ENCODE measurements at regions not wholly inside any gene's neighbourhood (a gene's known extent, or its start where the extent isn't known, plus 50 kb on each side); places are given as distances from the start of the nearest gene placed in this dataset.

GRCh38 chr5:82702046-82702445 is 375.1 kb downstream of the TMEM167A start:
- Mint-ChIP-seq H3K9me3 (peaks cover 0 to 4% (median 0%) of the 10 kb centered on the region in 7 donors), H3K4me3 (no peak overlapping the region), H3K27me3 (no peaks in the 10 kb centered on the region), H3K4me1 (no peaks in the 10 kb centered on the region), H3K27ac (no peak overlapping the region), H3K36me3 (no peaks in the 10 kb centered on the region)
- no peaks in the 10 kb centered on the region for H3K36me3 ChIP-seq (ENCODE audit: control insufficient read depth, insufficient read depth, low read length)
- no peaks in the 10 kb centered on the region for H3K4me1 ChIP-seq (ENCODE audit: control insufficient read depth, insufficient read depth, low read length, poor library complexity, severe bottlenecking)
- H3K9me3 ChIP-seq (ENCODE audit: control insufficient read depth in 2 of 2, low read length in 2 of 2) = no peaks in the 10 kb centered on the region
- H3K27ac ChIP-seq (ENCODE audit: insufficient read depth, low read length, poor library complexity, severe bottlenecking) = no peak overlapping the region
- no peaks in the 10 kb centered on the region for H3K27me3 ChIP-seq (ENCODE audit: control insufficient read depth, insufficient read depth, low read length)
- ATAC-seq (ENCODE audit: low read depth in 2 of 2) (no peak), DNase-seq (no peak)
- no peak overlapping the region for H3K4me3 ChIP-seq (ENCODE audit: low read depth, low read length)

GRCh38 chr5:82699737-82700136 is 377.5 kb downstream of the TMEM167A start:
- Histone ChIP-seq H3K27me3 (ENCODE audit: control insufficient read depth, insufficient read depth, low read length) (no peaks in the 10 kb centered on the region), H3K9me3 (ENCODE audit: control insufficient read depth in 2 of 2, low read length in 2 of 2) (no peaks in the 10 kb centered on the region), H3K36me3 (ENCODE audit: control insufficient read depth, insufficient read depth, low read length) (no peaks in the 10 kb centered on the region), H3K4me3 (ENCODE audit: low read depth, low read length) (no peak overlapping the region), H3K4me1 (ENCODE audit: control insufficient read depth, insufficient read depth, low read length, poor library complexity, severe bottlenecking) (no peaks in the 10 kb centered on the region), H3K27ac (ENCODE audit: insufficient read depth, low read length, poor library complexity, severe bottlenecking) (no peak overlapping the region)
- no peaks in the 10 kb centered on the region for H3K4me1 Mint-ChIP-seq
- H3K27me3 Mint-ChIP-seq = no peaks in the 10 kb centered on the region
- H3K4me3 Mint-ChIP-seq = no peak overlapping the region
- H3K9me3 Mint-ChIP-seq = peaks cover 0 to 2% (median 0%) of the 10 kb centered on the region in 7 donors
- no peak for DNase-seq
- no peak overlapping the region for H3K27ac Mint-ChIP-seq
- H3K36me3 Mint-ChIP-seq = no peaks in the 10 kb centered on the region
- no peak for ATAC-seq (ENCODE audit: low read depth in 2 of 2)

GRCh38 chr5:82698026-82698425 is 379.2 kb downstream of the TMEM167A start:
- Mint-ChIP-seq H3K4me3 (no peak overlapping the region), H3K27me3 (no peaks in the 10 kb centered on the region), H3K36me3 (no peaks in the 10 kb centered on the region)

DNA sequence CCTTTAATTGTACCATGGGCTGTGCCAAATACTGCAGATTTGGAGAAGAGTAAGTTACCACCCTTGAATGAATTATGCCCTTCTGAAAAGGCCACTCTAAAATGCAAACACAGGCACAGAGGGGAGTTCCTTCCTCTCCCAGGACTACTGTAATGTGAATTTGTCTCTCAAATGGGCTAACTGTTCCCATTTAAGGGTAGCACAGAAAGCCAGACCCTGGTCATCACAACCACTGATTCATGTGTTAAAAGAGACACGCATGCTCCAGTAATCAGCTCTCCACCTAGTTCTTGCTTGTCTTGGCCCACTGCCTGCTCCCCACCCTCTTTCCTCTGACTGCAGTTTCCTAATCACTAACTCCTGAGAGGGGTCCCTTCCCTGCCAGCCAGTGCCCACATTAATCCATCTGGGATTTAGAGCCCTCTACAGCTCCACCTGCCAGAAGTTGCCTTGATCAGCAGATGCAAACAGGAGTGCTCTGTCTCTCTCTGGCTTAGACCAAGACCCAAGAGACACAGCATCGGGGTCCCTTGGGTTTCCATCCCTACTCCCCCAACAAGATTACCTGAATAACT is 382.4 kb downstream of the TMEM167A start:
- H3K36me3 Mint-ChIP-seq = no peaks in the 10 kb centered on the region
- H3K9me3 Mint-ChIP-seq = peaks cover 0 to 2% (median 0%) of the 10 kb centered on the region in 7 donors
- Histone ChIP-seq H3K27ac (ENCODE audit: insufficient read depth, low read length, poor library complexity, severe bottlenecking) (no peak overlapping the region), H3K9me3 (ENCODE audit: control insufficient read depth in 2 of 2, low read length in 2 of 2) (no peaks in the 10 kb centered on the region), H3K4me3 (ENCODE audit: low read depth, low read length) (no peak overlapping the region), H3K4me1 (ENCODE audit: control insufficient read depth, insufficient read depth, low read length, poor library complexity, severe bottlenecking) (no peaks in the 10 kb centered on the region), H3K27me3 (ENCODE audit: control insufficient read depth, insufficient read depth, low read length) (no peaks in the 10 kb centered on the region), H3K36me3 (ENCODE audit: control insufficient read depth, insufficient read depth, low read length) (no peaks in the 10 kb centered on the region)
- no peak overlapping the region for H3K27ac Mint-ChIP-seq
- H3K4me1 Mint-ChIP-seq = no peaks in the 10 kb centered on the region
- no peak for ATAC-seq (ENCODE audit: low read depth in 2 of 2)
- H3K4me3 Mint-ChIP-seq = no peak overlapping the region
- DNase-seq = no peak
- no peaks in the 10 kb centered on the region for H3K27me3 Mint-ChIP-seq

More at GRCh38 chr5:82698026-82698425, 379.2 kb downstream of the TMEM167A start:
- no peaks in the 10 kb centered on the region for H3K27me3 ChIP-seq (ENCODE audit: control insufficient read depth, insufficient read depth, low read length)
- DNase-seq (no peak), ATAC-seq (ENCODE audit: low read depth in 2 of 2) (no peak)
- Mint-ChIP-seq H3K4me1 (no peaks in the 10 kb centered on the region), H3K9me3 (peaks cover 0 to 2% (median 0%) of the 10 kb centered on the region in 7 donors), H3K27ac (no peak overlapping the region)
- H3K4me1 ChIP-seq (ENCODE audit: control insufficient read depth, insufficient read depth, low read length, poor library complexity, severe bottlenecking) = no peaks in the 10 kb centered on the region
- H3K27ac ChIP-seq (ENCODE audit: insufficient read depth, low read length, poor library complexity, severe bottlenecking) = no peak overlapping the region
- no peaks in the 10 kb centered on the region for H3K36me3 ChIP-seq (ENCODE audit: control insufficient read depth, insufficient read depth, low read length)
- no peak overlapping the region for H3K4me3 ChIP-seq (ENCODE audit: low read depth, low read length)
- H3K9me3 ChIP-seq (ENCODE audit: control insufficient read depth in 2 of 2, low read length in 2 of 2) = no peaks in the 10 kb centered on the region

DNA sequence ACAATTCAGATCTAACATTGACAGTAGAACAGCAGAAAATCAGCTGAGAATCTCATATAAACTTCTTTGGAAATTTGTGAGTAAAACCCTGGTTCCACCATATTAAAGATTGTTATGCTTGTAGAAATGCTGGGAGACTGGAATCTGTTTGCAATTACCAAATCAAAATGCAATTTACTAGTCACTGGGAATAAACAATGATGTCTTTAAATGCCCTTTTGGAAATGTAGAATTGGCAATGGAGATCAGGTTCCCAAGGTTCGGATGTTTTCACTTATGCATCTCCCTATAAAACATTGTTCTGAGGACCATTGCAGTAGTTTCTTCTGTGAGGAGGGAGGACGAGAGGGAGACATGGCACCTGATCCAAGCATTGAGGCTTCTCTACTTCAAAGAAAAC is 384.4 kb downstream of the TMEM167A start:
- Mint-ChIP-seq H3K36me3 (no peaks in the 10 kb centered on the region), H3K4me1 (no peaks in the 10 kb centered on the region), H3K9me3 (peaks cover 0 to 2% (median 0%) of the 10 kb centered on the region in 7 donors), H3K4me3 (no peak overlapping the region), H3K27me3 (no peaks in the 10 kb centered on the region), H3K27ac (no peak overlapping the region)
- no peak overlapping the region for H3K4me3 ChIP-seq (ENCODE audit: low read depth, low read length)
- H3K9me3 ChIP-seq (ENCODE audit: control insufficient read depth in 2 of 2, low read length in 2 of 2) = no peaks in the 10 kb centered on the region
- H3K27me3 ChIP-seq (ENCODE audit: control insufficient read depth, insufficient read depth, low read length) = no peaks in the 10 kb centered on the region
- no peaks in the 10 kb centered on the region for H3K4me1 ChIP-seq (ENCODE audit: control insufficient read depth, insufficient read depth, low read length, poor library complexity, severe bottlenecking)
- ATAC-seq (ENCODE audit: low read depth in 2 of 2) = no peak
- H3K27ac ChIP-seq (ENCODE audit: insufficient read depth, low read length, poor library complexity, severe bottlenecking) = no peak overlapping the region
- no peaks in the 10 kb centered on the region for H3K36me3 ChIP-seq (ENCODE audit: control insufficient read depth, insufficient read depth, low read length)
- no peak for DNase-seq

- Mint-ChIP-seq H3K27ac (no peak overlapping the region), H3K9me3 (peaks cover 0 to 3% (median 0%) of the 10 kb centered on the region in 7 donors), H3K36me3 (no peaks in the 10 kb centered on the region), H3K4me1 (no peaks in the 10 kb centered on the region), H3K4me3 (no peak overlapping the region), H3K27me3 (no peaks in the 10 kb centered on the region)
- Histone ChIP-seq H3K36me3 (ENCODE audit: control insufficient read depth, insufficient read depth, low read length) (no peaks in the 10 kb centered on the region), H3K27me3 (ENCODE audit: control insufficient read depth, insufficient read depth, low read length) (no peaks in the 10 kb centered on the region), H3K4me1 (ENCODE audit: control insufficient read depth, insufficient read depth, low read length, poor library complexity, severe bottlenecking) (no peaks in the 10 kb centered on the region), H3K27ac (ENCODE audit: insufficient read depth, low read length, poor library complexity, severe bottlenecking) (no peak overlapping the region), H3K9me3 (ENCODE audit: control insufficient read depth in 2 of 2, low read length in 2 of 2) (no peaks in the 10 kb centered on the region), H3K4me3 (ENCODE audit: low read depth, low read length) (no peak overlapping the region)
- ATAC-seq (ENCODE audit: low read depth in 2 of 2) (no peak), DNase-seq (no peak)
Observed at GRCh38 chr5:82684659-82685058, 392.5 kb downstream of the TMEM167A start.

DNA sequence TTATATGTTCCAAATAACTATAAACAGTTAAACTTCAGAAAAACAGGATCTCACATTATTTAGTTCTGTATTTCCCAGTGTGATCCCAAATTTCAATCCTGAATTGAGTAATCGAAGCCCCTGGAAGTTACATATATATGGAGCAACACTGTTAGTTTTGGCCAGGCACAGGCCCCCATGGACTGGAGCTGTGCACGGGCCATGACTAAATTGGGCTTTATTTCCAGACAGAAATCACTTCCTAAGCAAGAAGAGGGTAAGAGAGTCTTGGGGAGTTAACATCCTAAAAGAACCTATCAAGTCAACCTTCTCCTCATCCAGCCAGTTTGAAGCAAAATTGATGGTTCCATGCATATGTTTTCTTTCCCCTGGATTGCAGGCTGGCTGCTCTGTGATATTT is 393.0 kb downstream of the TMEM167A start:
- Histone ChIP-seq H3K4me3 (ENCODE audit: low read depth, low read length) (no peak overlapping the region), H3K27ac (ENCODE audit: insufficient read depth, low read length, poor library complexity, severe bottlenecking) (no peak overlapping the region), H3K4me1 (ENCODE audit: control insufficient read depth, insufficient read depth, low read length, poor library complexity, severe bottlenecking) (no peaks in the 10 kb centered on the region), H3K27me3 (ENCODE audit: control insufficient read depth, insufficient read depth, low read length) (no peaks in the 10 kb centered on the region), H3K9me3 (ENCODE audit: control insufficient read depth in 2 of 2, low read length in 2 of 2) (no peaks in the 10 kb centered on the region), H3K36me3 (ENCODE audit: control insufficient read depth, insufficient read depth, low read length) (no peaks in the 10 kb centered on the region)
- Mint-ChIP-seq H3K4me1 (no peaks in the 10 kb centered on the region), H3K36me3 (no peaks in the 10 kb centered on the region), H3K9me3 (peaks cover 0 to 3% (median 0%) of the 10 kb centered on the region in 7 donors), H3K27ac (no peak overlapping the region), H3K4me3 (no peak overlapping the region), H3K27me3 (no peaks in the 10 kb centered on the region)
- DNase-seq (no peak), ATAC-seq (ENCODE audit: low read depth in 2 of 2) (no peak)

DNA sequence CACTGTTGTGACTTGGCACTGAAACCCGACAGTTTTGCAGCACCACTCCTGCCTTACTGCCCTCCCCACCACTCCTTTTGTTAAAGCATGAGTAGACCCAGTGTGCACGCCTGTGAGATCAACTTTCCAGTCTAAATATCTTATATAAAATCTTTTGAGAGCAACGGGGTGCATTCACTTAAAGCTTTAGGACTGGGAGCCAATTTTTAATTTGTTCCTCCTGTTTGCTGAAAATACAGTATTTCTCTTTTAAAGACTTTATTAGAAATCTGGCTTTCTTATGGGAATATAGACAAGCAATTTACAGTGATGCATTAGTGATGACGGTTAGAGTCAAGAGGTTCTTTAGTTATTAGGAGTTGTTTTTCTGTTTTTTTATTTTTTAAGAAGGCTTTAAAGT is 397.5 kb downstream of the TMEM167A start:
- no peaks in the 10 kb centered on the region for H3K4me1 ChIP-seq (ENCODE audit: control insufficient read depth, insufficient read depth, low read length, poor library complexity, severe bottlenecking)
- H3K9me3 ChIP-seq (ENCODE audit: control insufficient read depth in 2 of 2, low read length in 2 of 2) = no peaks in the 10 kb centered on the region
- H3K4me3 ChIP-seq (ENCODE audit: low read depth, low read length) = no peak overlapping the region
- H3K27ac ChIP-seq (ENCODE audit: insufficient read depth, low read length, poor library complexity, severe bottlenecking) = no peak overlapping the region
- Mint-ChIP-seq H3K27me3 (peaks cover 4% of the 10 kb centered on the region), H3K9me3 (peaks cover 0 to 3% (median 0%) of the 10 kb centered on the region in 7 donors), H3K4me3 (no peak overlapping the region), H3K27ac (no peak overlapping the region), H3K4me1 (peaks cover 0 to 11% (median 0%) of the 10 kb centered on the region in 4 donors), H3K36me3 (no peaks in the 10 kb centered on the region)
- DNase-seq (no peak), ATAC-seq (ENCODE audit: low read depth in 2 of 2) (no peak)
- no peaks in the 10 kb centered on the region for H3K27me3 ChIP-seq (ENCODE audit: control insufficient read depth, insufficient read depth, low read length)
- H3K36me3 ChIP-seq (ENCODE audit: control insufficient read depth, insufficient read depth, low read length) = no peaks in the 10 kb centered on the region
